B cell (primary cell): ENCODE measurements at regions not wholly inside any gene's neighbourhood (a gene's known extent, or its start where the extent isn't known, plus 50 kb on each side); places are given as distances from the start of the nearest gene placed in this dataset.

Experiments used
- ATAC-seq: fragments of 200-7000 bp; cut with Tn5 transposase; one replicate; pipeline ENCODE4 v1.10.0; 2021; ENCODE audit warnings: low read depth, mild to moderate bottlenecking, moderate number of reproducible peaks, moderate library complexity
- CTCF ChIA-PET: fragments of 350-600 bp; sonication (Branson Sonifier 250); formaldehyde crosslinking; loops from one replicate; lab custom pipeline; 2021; ENCODE audit warnings: antibody characterized with exemption, inconsistent platforms; lab: Charles Lee
- POLR2A ChIA-PET: fragments of 350-600 bp; sonication (Branson Sonifier 250); formaldehyde crosslinking; loops from one replicate; lab custom pipeline; 2021; ENCODE audit warnings: antibody characterized with exemption; lab: Charles Lee
- DNase-seq: peaks from one replicate; pipeline ENCODE4 v3.0.0; 2013
- H2AFZ ChIP-seq: 2 replicates; pipeline ENCODE4 v1.6.1; 2012; ENCODE audit warnings: mild to moderate bottlenecking, low read depth, low read length; ENCODE audit not compliant: insufficient read depth, poor library complexity, severe bottlenecking
- H3K27ac ChIP-seq, 2 donors: 1 replicate in 1 of 2; 2 replicates in 1 of 2; pipeline ENCODE4 v1.5.1; 2012 to 2013; ENCODE audit warnings: low read length in 2 of 2, mild to moderate bottlenecking in 2 of 2, moderate library complexity in 1 of 2
- H3K27me3 ChIP-seq, 4 experiments: fragments of 200-600 bp in 1 of 4; sonication (generic) in 1 of 4; replicated peaks in 1 of 4; 1 replicate in 2 of 4; 2 replicates in 2 of 4; pipeline versions ENCODE4 v1.6.1 to v1.7.0; 2013 to 2016; ENCODE audit warnings: low read length in 3 of 4, mild to moderate bottlenecking in 2 of 4, mixed read lengths in 1 of 4, moderate library complexity in 1 of 4; ENCODE audit not compliant: insufficient read depth in 4 of 4, control insufficient read depth in 3 of 4; ENCODE audit errors: control extremely low read depth in 1 of 4
- H3K36me3 ChIP-seq, 2 experiments: replicated peaks in 1 of 2; 1 replicate in 1 of 2; 2 replicates in 1 of 2; pipeline versions ENCODE4 v1.6.1 to v1.7.1; 2013; ENCODE audit warnings: low read length in 1 of 2; ENCODE audit not compliant: insufficient read depth in 2 of 2, control insufficient read depth in 1 of 2; ENCODE audit errors: control extremely low read depth in 1 of 2, extremely low read depth in 1 of 2
- H3K4me1 ChIP-seq, 2 donors: fragments of 200-600 bp in 1 of 2; sonication (generic) in 1 of 2; 1 replicate in 1 of 2; 2 replicates in 1 of 2; pipeline versions ENCODE4 v1.5.1 to v1.6.1; 2013 to 2017; ENCODE audit warnings: low read length in 2 of 2; ENCODE audit not compliant: control insufficient read depth in 2 of 2, insufficient read depth in 2 of 2
- H3K4me2 ChIP-seq: replicated peaks from 2 replicates; pipeline ENCODE3; 2012; ENCODE audit warnings: mild to moderate bottlenecking, low read depth, low read length; ENCODE audit not compliant: poor library complexity, severe bottlenecking
- H3K4me3 ChIP-seq, 5 experiments: fragments of 200-600 bp in 1 of 5; sonication (generic) in 1 of 5; 1 replicate in 3 of 5; 2 replicates in 2 of 5; pipeline versions ENCODE4 v1.5.1 to v1.7.0; 2011 to 2016; ENCODE audit warnings: low read length in 4 of 5, mild to moderate bottlenecking in 4 of 5, low read depth in 2 of 5, control low read depth in 1 of 5, moderate library complexity in 1 of 5; ENCODE audit not compliant: insufficient read depth in 1 of 5; ENCODE audit errors: control extremely low read depth in 1 of 5, extremely low read depth in 1 of 5
- H3K79me2 ChIP-seq: fragments of 200-600 bp; sonication (generic); one replicate; pipeline ENCODE4 v1.6.0; 2016; ENCODE audit warnings: low read length; ENCODE audit not compliant: control insufficient read depth, insufficient read depth
- H3K9ac ChIP-seq: fragments of 200-600 bp; sonication (generic); 2 replicates; pipeline ENCODE4 v1.6.1; 2017; ENCODE audit warnings: mild to moderate bottlenecking, low read length, moderate library complexity
- H3K9me3 ChIP-seq, 3 donors: one replicate each; pipeline versions ENCODE4 v1.6.1 to v1.7.1; 2013; ENCODE audit warnings: low read length in 2 of 3; ENCODE audit not compliant: control insufficient read depth in 2 of 3, insufficient read depth in 1 of 3; ENCODE audit errors: control extremely low read depth in 1 of 3
- H4K20me1 ChIP-seq: 2 replicates; pipeline ENCODE4 v1.6.0; 2012; ENCODE audit warnings: mild to moderate bottlenecking, low read length; ENCODE audit not compliant: insufficient read depth, control insufficient read depth, poor library complexity, severe bottlenecking
- H3K27ac Mint-ChIP-seq: one replicate; pipeline ENCODE4 v1.8.0; 2021; ENCODE audit warnings: mixed read lengths
- H3K27me3 Mint-ChIP-seq: one replicate; pipeline ENCODE4 v1.8.0; 2021; ENCODE audit warnings: mixed read lengths
- H3K4me1 Mint-ChIP-seq: one replicate; pipeline ENCODE4 v1.8.0; 2021; ENCODE audit warnings: mixed read lengths
- H3K4me3 Mint-ChIP-seq: one replicate; pipeline ENCODE4 v1.8.0; 2021; ENCODE audit warnings: mixed read lengths
- H3K9me3 Mint-ChIP-seq: one replicate; pipeline ENCODE4 v1.8.0; 2022; ENCODE audit warnings: mixed read lengths; ENCODE audit not compliant: insufficient read depth
- CTCF ChIP-seq: fragments of 200-600 bp; IDR thresholded peaks from one replicate; pipeline ENCODE4 v1.8.0; 2022; ENCODE audit warnings: antibody characterized with exemption, mild to moderate bottlenecking
- EZH2 ChIP-seq: IDR thresholded peaks from 2 replicates; pipeline ENCODE4 v1.6.1; 2012; ENCODE audit warnings: borderline replicate concordance, low read depth, mild to moderate bottlenecking, moderate library complexity, low read length; ENCODE audit not compliant: insufficient read depth, poor library complexity, severe bottlenecking
- WGBS: methylation state at CpG from one replicate; pipeline ENCODE4 v1.1.5; 2013; ENCODE audit warnings: missing lambda C conversion rate; ENCODE audit not compliant: insufficient coverage; 5-methylcytosine and 5-hydroxymethylcytosine counted together
- intact Hi-C: fragments of 100-400 bp; cut with micrococcal nuclease; formaldehyde crosslinking; loops from one replicate; pipeline ENCODE4 v1.10.0; 2022

- Mint-ChIP-seq H3K4me3 (no peak overlapping the region), H3K27me3 (no peaks in the 10 kb centered on the region), H3K27ac (no peak overlapping the region), H3K4me1 (no peaks in the 10 kb centered on the region), H3K9me3 (no peaks in the 10 kb centered on the region)
- ATAC-seq (no peak), DNase-seq (no peak)
- no peaks in the 10 kb centered on the region for H3K36me3 ChIP-seq
- intact Hi-C loops, result no loop called here
- WGBS, result no CpG with 5 or more reads among the region's 1 CpG
- H3K4me2 ChIP-seq, result no peak overlapping the region
- H3K9me3 ChIP-seq, result no peaks in the 10 kb centered on the region
- H4K20me1 ChIP-seq, result no peaks in the 10 kb centered on the region
- no peak overlapping the region for H3K4me3 ChIP-seq
- no peak overlapping the region for H3K27ac ChIP-seq
- ChIA-PET POLR2A (no interaction called here), CTCF (no interaction called here)
- H2AFZ ChIP-seq, result no peak overlapping the region
- no peaks in the 10 kb centered on the region for H3K4me1 ChIP-seq
- no peak overlapping the region for H3K9ac ChIP-seq
- H3K79me2 ChIP-seq, result no peaks in the 10 kb centered on the region
- no peak for TF ChIP-seq EZH2
- H3K27me3 ChIP-seq, result no peaks in the 10 kb centered on the region
These were observed 225.9 kb upstream of the GAP43 start for GRCh38 chr3:115397433-115397832.

- CTCF ChIA-PET, result no interaction called here
- Mint-ChIP-seq H3K27ac (no peak overlapping the region), H3K4me1 (no peaks in the 10 kb centered on the region), H3K4me3 (no peak overlapping the region), H3K27me3 (peaks cover 5% of the 10 kb centered on the region), H3K9me3 (no peaks in the 10 kb centered on the region)
- POLR2A ChIA-PET, result no interaction called here
- Histone ChIP-seq H3K4me3 (no peak overlapping the region), H3K36me3 (no peaks in the 10 kb centered on the region), H3K9ac (no peak overlapping the region), H2AFZ (no peak overlapping the region), H4K20me1 (no peaks in the 10 kb centered on the region), H3K79me2 (no peaks in the 10 kb centered on the region), H3K9me3 (no peaks in the 10 kb centered on the region), H3K27me3 (no peaks in the 10 kb centered on the region), H3K27ac (no peak overlapping the region), H3K4me2 (no peak overlapping the region), H3K4me1 (no peaks in the 10 kb centered on the region)
- no peak for TF ChIP-seq CTCF
- TF ChIP-seq EZH2, result no peak
- ATAC-seq (no peak), DNase-seq (no peak)
- intact Hi-C loops, result no loop called here
- WGBS, result 94% methylated on average over 3 of the region's 3 CpGs
These were observed 224.8 kb upstream of the GAP43 start for GRCh38 chr3:115398506-115398905.
